ENCODE measurements at regions not wholly inside any gene's neighbourhood (a gene's known extent, or its start where the extent isn't known, plus 50 kb on each side); places are given as distances from the start of the nearest gene placed in this dataset.

DNA sequence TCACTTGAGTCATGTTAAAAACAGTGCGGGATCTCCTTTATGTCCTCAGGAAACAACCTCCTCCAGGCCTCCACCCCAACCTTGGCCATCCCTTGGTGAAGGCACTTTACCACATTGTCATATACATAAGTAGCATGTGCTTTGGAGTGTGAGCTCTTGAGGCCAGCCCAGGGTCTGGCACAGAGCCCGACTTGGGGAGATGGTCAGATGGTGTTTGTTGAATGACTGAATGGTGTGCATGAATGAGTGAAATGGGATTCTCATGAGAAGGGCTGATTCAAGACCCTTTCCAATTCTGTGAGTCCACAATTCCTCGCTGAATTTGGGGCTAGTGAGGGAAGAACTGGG lies 52.9 kb upstream of the DLK1 start:
- no peak for DNase-seq (ENCODE audit: low read depth in 2 of 2, low spot score in 1 of 2)

DNA sequence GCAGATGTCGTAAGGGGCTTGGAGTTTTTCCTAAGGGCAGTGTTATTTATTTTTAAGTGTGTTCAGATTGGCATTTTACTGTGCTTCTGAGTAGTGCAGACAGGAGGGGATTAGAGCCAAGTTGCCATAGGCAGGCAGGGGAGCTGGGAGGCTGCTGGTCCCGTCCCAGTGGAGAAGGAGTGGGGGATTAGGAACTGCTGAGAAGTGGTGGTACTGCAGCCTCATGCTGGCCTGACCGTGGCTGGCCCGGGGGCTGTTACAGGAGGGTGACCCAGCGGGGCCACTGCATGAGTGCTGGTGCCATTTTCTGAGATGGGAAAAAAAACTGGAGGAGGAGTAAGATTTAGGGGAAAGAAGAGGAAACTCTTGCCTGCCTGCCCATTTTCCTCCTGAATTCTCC lies 52.3 kb upstream of the DLK1 start:
- DNase-seq (ENCODE audit: low read depth in 2 of 2, low spot score in 1 of 2) = no peak

DNA sequence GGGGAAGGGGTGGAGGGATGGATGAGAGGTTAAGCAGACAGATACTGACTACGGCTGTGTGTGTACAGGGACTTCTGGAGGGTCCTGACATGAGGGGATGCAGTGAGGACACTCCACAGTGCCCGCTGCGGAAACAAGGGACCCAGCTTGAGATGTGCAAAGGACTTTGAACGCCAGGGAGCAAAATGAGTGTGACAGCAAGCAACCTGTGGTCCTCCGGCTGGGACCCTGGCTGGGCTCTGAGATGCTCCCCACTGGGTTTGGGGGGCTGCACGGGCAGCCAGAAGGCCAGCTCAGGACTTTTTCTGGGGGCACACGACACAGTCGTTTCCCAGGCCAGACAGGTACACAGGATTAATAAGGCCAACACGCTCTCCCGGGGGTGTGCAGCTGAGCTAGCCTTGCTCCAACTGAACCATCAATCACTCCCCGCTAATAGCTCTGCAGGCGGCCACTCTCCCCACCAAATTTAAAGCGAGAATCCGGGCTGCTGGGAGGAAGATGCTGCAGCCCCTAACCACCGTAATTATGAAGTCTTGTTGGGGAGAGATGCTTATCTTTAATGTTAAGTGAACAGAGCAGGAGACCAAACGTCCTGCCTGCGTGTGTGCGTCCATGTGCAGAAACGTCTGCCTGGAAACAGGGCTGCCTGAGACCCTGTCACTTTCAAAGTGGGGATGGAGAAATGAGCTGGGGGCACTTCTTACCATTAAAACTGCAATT lies 51.6 kb upstream of the DLK1 start:
- no peak for DNase-seq (ENCODE audit: low read depth in 2 of 2, low spot score in 1 of 2)

DNA sequence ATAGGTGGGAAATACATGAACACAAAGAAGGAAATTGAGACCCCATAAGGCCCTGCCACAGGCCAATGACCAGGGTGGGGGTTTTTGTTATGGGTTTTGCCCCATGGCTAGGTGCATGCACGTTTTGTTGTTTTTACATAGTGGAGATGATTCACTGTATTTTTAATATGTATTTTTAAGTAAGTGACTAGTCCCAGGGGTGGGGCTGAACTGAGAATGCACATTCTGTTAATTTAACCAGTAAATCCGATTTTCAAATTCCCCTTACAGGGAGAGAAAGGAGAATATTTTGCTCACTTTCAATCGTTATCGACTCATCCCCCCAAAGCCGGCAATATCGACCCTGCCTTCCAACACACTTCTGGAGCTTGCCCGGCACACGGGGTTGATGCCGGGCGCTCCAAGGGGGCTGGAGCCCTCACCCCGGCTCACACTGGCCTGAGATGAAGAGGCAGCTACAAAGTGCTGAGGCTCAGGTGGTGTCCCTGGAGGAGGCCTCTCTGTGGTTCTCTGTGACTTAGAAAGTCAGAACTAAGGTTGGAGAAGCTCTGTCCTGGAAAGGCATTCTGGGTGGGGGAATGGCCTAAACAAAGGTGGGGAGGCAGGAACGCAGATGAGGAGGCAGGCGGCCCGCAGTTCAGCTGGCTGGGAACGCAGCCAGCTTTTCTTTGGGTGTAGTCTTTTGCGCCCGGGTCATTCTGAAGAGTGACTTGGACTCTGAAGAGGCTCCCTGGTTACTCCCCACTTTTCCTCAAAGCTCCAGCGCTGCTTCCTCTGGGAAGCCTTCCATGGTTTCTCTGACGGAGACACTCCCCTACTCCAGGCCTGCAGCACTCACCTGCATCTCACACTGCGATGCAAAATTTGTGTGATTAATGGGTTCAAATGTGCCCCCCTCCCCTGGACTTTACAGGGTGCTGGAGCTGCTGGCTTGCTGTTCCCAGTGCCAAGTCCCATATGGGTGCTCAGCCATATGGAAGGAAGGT lies 50.7 kb upstream of the DLK1 start:
- DNase-seq (ENCODE audit: low read depth in 2 of 2, low spot score in 1 of 2) = no peak

Measured in stimulated activated CD8-positive, alpha-beta memory T cell treated with anti-CD3 and anti-CD28 coated beads, Interleukin-4, amount 100 ng/mL, for 4 hours (primary cell).